GM18508 (cell line): ENCODE measurements at regions not wholly inside any gene's neighbourhood (a gene's known extent, or its start where the extent isn't known, plus 50 kb on each side); places are given as distances from the start of the nearest gene placed in this dataset.

Experiments used
- ATAC-seq: cut with Tn5 transposase; IDR thresholded peaks from one replicate; pipeline ENCODE4 v1.9.1; 2021; ENCODE audit warnings: moderate number of reproducible peaks; ENCODE audit not compliant: insufficient read depth, unreplicated experiment

DNA sequence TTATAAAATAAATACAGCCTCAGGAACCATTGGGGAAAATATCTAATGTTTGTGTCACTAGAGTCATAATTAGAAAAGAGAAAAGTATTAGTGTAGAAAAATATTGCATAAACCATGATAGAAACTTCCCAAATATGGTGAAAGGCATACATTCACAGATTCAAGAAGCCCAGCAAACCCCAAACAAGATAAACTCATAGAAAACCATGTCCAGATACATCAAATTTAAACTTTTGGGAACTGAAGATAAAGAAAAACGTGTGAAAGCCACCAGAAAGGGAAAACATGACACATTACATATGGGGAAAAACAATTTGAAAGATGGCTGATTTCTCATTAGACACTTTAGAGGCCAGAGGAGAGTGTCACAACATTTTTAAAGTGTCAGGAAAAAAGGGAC lies 236.5 kb upstream of the FN1 start:
- ATAC-seq: no peak

- no peak for ATAC-seq
Observed at GRCh38 chr2:215671691-215672090, 235.8 kb upstream of the FN1 start.

DNA sequence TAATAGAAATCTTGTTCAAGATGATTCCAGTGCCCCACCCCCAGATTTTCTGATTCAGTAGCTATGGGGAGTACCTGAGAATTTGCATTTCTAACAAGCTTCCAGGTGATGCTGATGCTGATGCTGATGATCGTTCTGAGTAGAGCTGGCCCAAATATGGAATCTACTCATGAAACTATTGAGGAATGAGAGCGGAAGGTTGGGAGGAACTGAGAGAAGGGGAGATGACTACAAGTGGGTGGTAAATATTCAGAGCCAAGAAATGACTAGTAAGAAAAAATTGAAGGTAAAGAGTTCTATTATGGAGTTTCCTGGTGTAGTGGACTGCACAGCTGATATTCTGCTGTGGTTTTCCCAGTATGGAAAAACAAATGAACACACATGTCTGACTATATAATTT lies 235.4 kb upstream of the FN1 start:
- no peak for ATAC-seq

- no peak for ATAC-seq
Observed at GRCh38 chr2:215670396-215670795, 234.5 kb upstream of the FN1 start.

DNA sequence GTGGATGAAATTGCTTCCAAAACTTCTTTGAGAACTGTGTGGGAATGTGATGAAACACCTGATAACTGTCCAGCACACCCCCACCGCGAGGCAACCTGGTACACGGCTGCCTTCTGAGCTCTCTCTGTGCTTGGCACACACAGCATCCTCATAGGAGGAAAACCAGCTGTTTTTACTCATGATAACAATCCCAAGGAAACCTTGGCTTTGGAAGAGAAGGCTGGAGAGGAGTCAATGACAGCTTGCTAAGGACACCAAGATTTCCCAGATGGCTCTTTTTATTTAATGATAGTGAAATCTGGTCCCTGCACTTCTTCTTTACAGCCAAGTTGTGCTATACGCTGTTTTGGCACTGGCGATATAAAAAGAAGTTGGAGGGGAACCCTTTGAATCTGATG lies 232.5 kb upstream of the FN1 start:
- ATAC-seq: no peak

DNA sequence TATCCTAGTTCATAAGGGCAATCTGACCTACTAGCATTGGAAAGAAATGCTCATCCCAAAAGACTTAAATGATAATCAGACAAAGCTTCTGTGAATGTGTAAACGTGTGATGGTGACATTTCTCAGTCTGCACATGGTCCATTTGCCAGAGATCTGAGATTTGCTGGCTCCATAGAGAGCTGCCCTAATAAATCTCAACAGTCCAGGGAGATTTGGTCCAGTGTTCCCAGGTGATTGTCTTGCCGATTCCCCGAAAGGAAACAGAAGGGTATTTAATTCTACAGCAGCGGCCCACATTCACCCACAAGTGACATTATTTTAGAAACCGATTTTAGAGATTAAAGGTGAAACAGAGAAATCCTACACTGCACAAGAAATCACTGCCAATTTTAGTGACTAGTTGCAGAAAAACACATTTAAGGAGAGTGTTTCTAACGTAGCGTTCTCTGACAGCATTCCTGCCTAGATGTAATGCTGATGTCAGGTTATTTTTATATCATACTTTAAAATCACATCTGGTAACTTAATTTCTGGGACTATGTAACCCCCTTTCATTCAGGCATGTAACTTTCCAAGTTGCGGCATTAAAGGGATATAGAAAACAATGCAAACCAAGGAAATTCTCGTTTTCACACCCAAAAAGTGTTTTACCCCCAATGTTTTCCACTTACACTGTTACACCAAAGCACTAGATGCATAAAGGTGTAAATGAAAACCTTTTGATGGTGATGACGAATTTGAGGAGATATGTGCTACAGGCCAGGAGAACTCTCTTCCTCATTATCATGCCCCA lies 231.9 kb upstream of the FN1 start:
- ATAC-seq: no peak

- ATAC-seq: peak; percentile 83
Observed at GRCh38 chr2:215664847-215665525, 229.1 kb upstream of the FN1 start.

DNA sequence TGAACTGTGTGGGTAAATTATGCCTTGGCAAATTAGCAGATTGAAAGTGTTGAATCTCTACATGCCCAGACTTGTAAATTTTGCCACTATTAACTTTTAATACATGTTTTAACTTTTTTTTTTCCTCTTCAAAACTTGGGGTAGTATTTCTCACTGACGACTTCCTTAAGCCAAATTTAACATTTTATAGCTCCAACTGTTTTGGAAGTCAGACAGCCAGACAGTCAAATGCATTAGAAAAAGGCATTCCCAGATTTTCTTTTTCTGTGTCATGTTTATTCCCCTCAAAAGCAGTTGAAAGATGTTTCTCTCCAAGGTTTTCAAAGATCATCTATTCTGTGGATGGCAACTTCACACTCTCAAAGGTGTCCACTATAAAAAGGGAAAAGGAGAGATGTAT lies 226.8 kb upstream of the FN1 start:
- ATAC-seq: no peak

GRCh38 chr2:215660687-215661086 lies 224.8 kb upstream of the FN1 start:
- ATAC-seq: no peak

GRCh38 chr2:215659650-215660049 lies 223.8 kb upstream of the FN1 start:
- no peak for ATAC-seq

DNA sequence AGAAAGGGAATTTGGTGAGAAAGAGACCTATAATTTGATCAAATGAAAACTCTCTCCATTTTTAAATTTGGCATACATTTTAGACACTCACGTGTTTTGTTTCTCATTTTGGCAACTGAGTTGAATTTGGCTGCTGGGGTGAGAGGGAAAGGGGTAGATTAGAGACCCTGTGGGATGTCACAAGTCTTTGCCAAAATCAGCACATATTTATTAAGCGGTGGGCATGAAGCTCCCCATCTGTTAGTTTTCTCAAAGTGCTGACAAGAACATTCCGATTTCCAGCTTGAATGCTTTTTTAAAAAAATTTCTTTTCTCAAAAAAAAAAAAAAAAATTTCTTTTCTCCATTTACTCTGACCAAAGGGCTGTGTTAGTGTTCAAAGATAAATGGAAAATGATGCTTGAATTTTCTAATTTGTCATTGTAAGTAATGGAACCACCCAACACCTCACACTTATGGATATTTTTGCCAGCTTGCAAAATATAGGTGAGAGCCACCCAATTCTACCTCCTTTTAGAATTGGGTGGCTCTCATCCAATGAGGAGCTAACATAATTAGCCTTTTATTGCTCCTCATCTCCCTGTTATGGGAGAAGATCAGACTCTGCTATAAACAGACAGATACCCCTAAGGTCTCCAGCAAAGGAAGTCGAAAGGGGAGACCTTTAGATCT lies 222.9 kb upstream of the FN1 start:
- ATAC-seq: no peak

GRCh38 chr2:215657844-215658243 lies 222.0 kb upstream of the FN1 start:
- no peak for ATAC-seq

GRCh38 chr2:215654148-215654819 lies 218.4 kb upstream of the FN1 start:
- ATAC-seq: no peak

DNA sequence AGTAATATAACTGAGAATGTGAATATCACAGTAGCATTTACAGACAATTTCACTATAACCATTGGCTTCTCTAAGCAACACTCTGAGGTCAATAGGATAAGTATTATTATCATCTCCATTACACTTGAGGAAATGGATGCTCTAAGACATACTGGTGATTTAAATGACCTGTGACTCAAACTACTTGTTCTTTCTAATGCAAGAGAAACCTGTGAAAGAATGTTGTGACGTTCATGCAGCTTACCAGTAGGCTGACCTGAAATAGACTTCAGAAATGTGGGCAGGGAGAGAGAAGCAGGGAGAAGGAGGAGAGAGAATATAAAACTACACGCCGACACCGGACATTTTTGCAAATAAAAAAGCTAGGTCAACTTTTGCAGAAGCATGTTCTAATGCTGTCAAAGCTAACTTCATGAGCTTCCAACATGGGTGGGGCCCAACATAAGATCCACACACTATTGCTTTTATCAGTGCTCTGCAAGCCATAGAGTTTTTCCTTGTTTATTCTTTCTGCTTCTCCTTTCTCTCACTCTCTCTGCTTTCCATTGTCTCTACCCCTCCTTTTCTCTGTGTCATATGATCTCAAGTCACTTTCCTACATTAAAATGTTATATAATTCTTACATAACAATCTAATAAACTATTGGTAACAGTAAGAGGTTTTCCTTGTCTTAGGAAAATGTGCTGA lies 217.6 kb upstream of the FN1 start:
- ATAC-seq: no peak

- no peak for ATAC-seq
Observed at GRCh38 chr2:215652388-215652787, 216.5 kb upstream of the FN1 start.

- ATAC-seq: no peak
Observed at GRCh38 chr2:215651412-215651811, 215.5 kb upstream of the FN1 start.

GRCh38 chr2:215644233-215644897 lies 208.5 kb upstream of the FN1 start:
- ATAC-seq: no peak

- no peak for ATAC-seq
Observed at GRCh38 chr2:215638687-215639086, 202.8 kb upstream of the FN1 start.

GRCh38 chr2:215637651-215638050 lies 201.8 kb upstream of the FN1 start:
- no peak for ATAC-seq

- ATAC-seq: no peak
Observed at GRCh38 chr2:215636816-215637215, 200.9 kb upstream of the FN1 start.
